GM12878 (cell line): ENCODE measurements at regions not wholly inside any gene's neighbourhood (a gene's known extent, or its start where the extent isn't known, plus 50 kb on each side); places are given as distances from the start of the nearest gene placed in this dataset.

Experiments
- ATAC-seq: fragments of 200-7000 bp; cut with Tn5 transposase; 3 replicates; pipeline ENCODE4 v1.9.1; 2020; ENCODE audit warnings: mild to moderate bottlenecking, moderate library complexity
- BruUV-seq: library from RNA; stranded (reverse); fragments of 400-500 nt; replicated peaks from 2 replicates; lab custom pipeline; 2021; lab: Mats Ljungman, UMichigan
- CTCF ChIA-PET: fragments of 300-600 bp; sonication (Branson Sonifier 250); formaldehyde crosslinking; extraction: SDS; loops from one replicate; lab custom pipeline; 2021; ENCODE audit warnings: inconsistent platforms; lab: Yijun Ruan, JAX
- POLR2A ChIA-PET: fragments of 350-600 bp; formaldehyde crosslinking; extraction: SDS; loops from one replicate; lab custom pipeline; 2021; ENCODE audit warnings: inconsistent platforms; lab: Charles Lee
- RAD21 ChIA-PET: fragments of 300-600 bp; sonication (Branson Sonifier 250); formaldehyde crosslinking; loops from one replicate; lab custom pipeline; 2023; ENCODE audit warnings: antibody characterized with exemption; ENCODE audit not compliant: unreplicated experiment; lab: Charles Lee
- SMC1A ChIA-PET: fragments of 300-600 bp; sonication (Branson Sonifier 250); formaldehyde crosslinking; loops from one replicate; lab custom pipeline; 2023; ENCODE audit not compliant: unreplicated experiment, uncharacterized antibody; lab: Charles Lee
- DNase-seq: peaks from one replicate; pipeline ENCODE4 v3.0.0-alpha.2; 2011; ENCODE audit warnings: low read depth, low spot score
- FAIRE-seq: peaks from 3 replicates; lab custom pipeline; 2011; peaks lifted over from hg19 to GRCh38; lab: Jason Lieb, UNC
- H2AFZ ChIP-seq: 2 replicates; pipeline ENCODE4 v1.6.0; 2011; ENCODE audit warnings: low read depth, low read length, control low read depth; ENCODE audit not compliant: control insufficient read depth
- H3K27ac ChIP-seq: 2 replicates; pipeline ENCODE4 v1.5.1; 2011; ENCODE audit warnings: control low read depth; ENCODE audit not compliant: control insufficient read depth, insufficient read depth
- H3K27me3 ChIP-seq, 2 experiments: replicated peaks in 1 of 2; 2 replicates each; pipeline versions ENCODE4 v1.6.0 to v1.6.1; 2011; ENCODE audit warnings: low read length in 1 of 2; ENCODE audit not compliant: control insufficient read depth in 2 of 2, insufficient read depth in 2 of 2
- H3K36me3 ChIP-seq, 2 experiments: 2 replicates each; pipeline ENCODE4 v1.5.1; 2011; ENCODE audit warnings: low read length in 1 of 2; ENCODE audit not compliant: control insufficient read depth in 2 of 2, insufficient read depth in 2 of 2
- H3K4me1 ChIP-seq: 2 replicates; pipeline ENCODE4 v1.6.1; 2011; ENCODE audit warnings: mild to moderate bottlenecking, low read length, moderate library complexity, mixed read lengths; ENCODE audit not compliant: control insufficient read depth, insufficient read depth
- H3K4me2 ChIP-seq: 2 replicates; pipeline ENCODE4 v1.6.0; 2011; ENCODE audit warnings: control low read depth; ENCODE audit not compliant: control insufficient read depth, insufficient read depth
- H3K4me3 ChIP-seq: fragments of 200-600 bp; sonication (generic); 2 replicates; pipeline ENCODE4 v1.5.1; 2016
- H3K79me2 ChIP-seq: 2 replicates; pipeline ENCODE4 v1.6.0; 2011; ENCODE audit warnings: low read length; ENCODE audit not compliant: control insufficient read depth, insufficient read depth
- H3K9ac ChIP-seq: 2 replicates; pipeline ENCODE4 v1.8.0; 2011; ENCODE audit warnings: low read length, control low read depth, mixed read lengths; ENCODE audit not compliant: control insufficient read depth, insufficient read depth
- H3K9me3 ChIP-seq: replicated peaks from 3 replicates; pipeline ENCODE4 v1.5.1; 2011; ENCODE audit warnings: mild to moderate bottlenecking, low read length; ENCODE audit not compliant: control insufficient read depth, insufficient read depth
- H4K20me1 ChIP-seq: 2 replicates; pipeline ENCODE4 v1.6.0; 2011; ENCODE audit not compliant: control insufficient read depth, insufficient read depth
- CHD2 ChIP-seq: IDR thresholded peaks from 2 replicates; pipeline ENCODE4 v1.6.1; 2011; ENCODE audit warnings: low read depth, low read length, improper control_type of control experiment, borderline replicate concordance
- CHD4 ChIP-seq: fragments of 200-600 bp; sonication (generic); IDR thresholded peaks from 2 replicates; pipeline ENCODE4 v1.6.1; 2016; ENCODE audit warnings: mild to moderate bottlenecking
- MTA3 ChIP-seq: IDR thresholded peaks from 2 replicates; pipeline ENCODE4 v1.6.1; 2012; ENCODE audit warnings: low read length, inconsistent platforms, borderline replicate concordance
- RFX5 ChIP-seq: IDR thresholded peaks from 2 replicates; pipeline ENCODE4 v1.6.1; 2011; ENCODE audit warnings: low read depth, low read length, improper control_type of control experiment
- RUNX3 ChIP-seq: IDR thresholded peaks from 2 replicates; pipeline ENCODE4 v1.6.1; 2012; ENCODE audit warnings: low read length, inconsistent platforms
- SPI1 ChIP-seq: IDR thresholded peaks from 2 replicates; pipeline ENCODE4 v1.6.1; 2011; ENCODE audit warnings: low read depth, mild to moderate bottlenecking, low read length, moderate library complexity, borderline replicate concordance; ENCODE audit not compliant: insufficient read depth
- SREBF2 ChIP-seq: IDR thresholded peaks from 2 replicates; pipeline ENCODE4 v1.6.1; 2012; ENCODE audit warnings: mild to moderate bottlenecking, low read length
- TARDBP ChIP-seq: IDR thresholded peaks from 2 replicates; pipeline ENCODE4 v1.6.1; 2016; ENCODE audit warnings: borderline replicate concordance
- WGBS: methylation state at CpG from one replicate; pipeline ENCODE4 v1.1.6; 2016; ENCODE audit warnings: low lambda C conversion rate; ENCODE audit not compliant: insufficient replicate concordance, insufficient coverage; ENCODE audit errors: missing lambda C conversion rate; 5-methylcytosine and 5-hydroxymethylcytosine counted together
- in situ Hi-C: fragments of 300-500 bp; cut with MboI; formaldehyde crosslinking; loops from 9 replicates; pipeline ENCODE4 v1.14.3; 2018; ENCODE audit warnings: mixed read lengths
- intact Hi-C: fragments of 100-400 bp; cut with micrococcal nuclease; formaldehyde crosslinking; loops from one replicate; pipeline ENCODE4 v1.14.2; 2022; ENCODE audit not compliant: unreplicated experiment
- TF ChIP-seq, protein P1 (sequence below): fragments of 450-650 bp; IDR thresholded peaks from 2 replicates; pipeline ENCODE4 v1.6.1; 2017; ENCODE audit warnings: mild to moderate bottlenecking, moderate library complexity

DNA sequence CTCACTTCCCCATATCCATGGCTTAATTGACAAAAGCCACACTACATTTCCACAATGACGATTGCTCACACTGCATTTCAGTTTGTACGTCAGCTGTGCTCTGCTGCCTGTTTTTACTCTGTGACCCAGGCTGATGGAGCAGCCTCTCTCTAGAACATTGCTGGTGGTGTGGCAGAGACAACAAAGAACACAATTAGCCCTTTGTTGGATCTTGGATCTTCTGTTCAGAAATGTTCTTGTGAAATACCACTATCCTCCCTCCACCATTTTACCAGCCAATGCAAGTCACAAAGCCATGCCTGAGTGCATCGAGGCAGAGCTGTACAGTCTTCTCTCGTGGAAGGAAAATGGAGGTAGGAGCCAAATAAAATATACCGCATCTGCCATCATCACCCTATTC is 56.9 kb upstream of the TBC1D5 start:
- Histone ChIP-seq H3K27me3 (no peaks in the 10 kb centered on the region), H2AFZ (no peak overlapping the region)
- POLR2A ChIA-PET = no interaction called here
- no peak for TF ChIP-seq MTA3
- TF ChIP-seq CHD4 = no peak
- TF ChIP-seq, protein P1, sequence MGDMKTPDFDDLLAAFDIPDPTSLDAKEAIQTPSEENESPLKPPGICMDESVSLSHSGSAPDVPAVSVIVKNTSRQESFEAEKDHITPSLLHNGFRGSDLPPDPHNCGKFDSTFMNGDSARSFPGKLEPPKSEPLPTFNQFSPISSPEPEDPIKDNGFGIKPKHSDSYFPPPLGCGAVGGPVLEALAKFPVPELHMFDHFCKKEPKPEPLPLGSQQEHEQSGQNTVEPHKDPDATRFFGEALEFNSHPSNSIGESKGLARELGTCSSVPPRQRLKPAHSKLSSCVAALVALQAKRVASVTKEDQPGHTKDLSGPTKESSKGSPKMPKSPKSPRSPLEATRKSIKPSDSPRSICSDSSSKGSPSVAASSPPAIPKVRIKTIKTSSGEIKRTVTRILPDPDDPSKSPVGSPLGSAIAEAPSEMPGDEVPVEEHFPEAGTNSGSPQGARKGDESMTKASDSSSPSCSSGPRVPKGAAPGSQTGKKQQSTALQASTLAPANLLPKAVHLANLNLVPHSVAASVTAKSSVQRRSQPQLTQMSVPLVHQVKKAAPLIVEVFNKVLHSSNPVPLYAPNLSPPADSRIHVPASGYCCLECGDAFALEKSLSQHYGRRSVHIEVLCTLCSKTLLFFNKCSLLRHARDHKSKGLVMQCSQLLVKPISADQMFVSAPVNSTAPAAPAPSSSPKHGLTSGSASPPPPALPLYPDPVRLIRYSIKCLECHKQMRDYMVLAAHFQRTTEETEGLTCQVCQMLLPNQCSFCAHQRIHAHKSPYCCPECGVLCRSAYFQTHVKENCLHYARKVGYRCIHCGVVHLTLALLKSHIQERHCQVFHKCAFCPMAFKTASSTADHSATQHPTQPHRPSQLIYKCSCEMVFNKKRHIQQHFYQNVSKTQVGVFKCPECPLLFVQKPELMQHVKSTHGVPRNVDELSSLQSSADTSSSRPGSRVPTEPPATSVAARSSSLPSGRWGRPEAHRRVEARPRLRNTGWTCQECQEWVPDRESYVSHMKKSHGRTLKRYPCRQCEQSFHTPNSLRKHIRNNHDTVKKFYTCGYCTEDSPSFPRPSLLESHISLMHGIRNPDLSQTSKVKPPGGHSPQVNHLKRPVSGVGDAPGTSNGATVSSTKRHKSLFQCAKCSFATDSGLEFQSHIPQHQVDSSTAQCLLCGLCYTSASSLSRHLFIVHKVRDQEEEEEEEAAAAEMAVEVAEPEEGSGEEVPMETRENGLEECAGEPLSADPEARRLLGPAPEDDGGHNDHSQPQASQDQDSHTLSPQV = no peak
- TF ChIP-seq RUNX3 = no peak
- no peak for TF ChIP-seq RFX5
- TF ChIP-seq SREBF2 = no peak
- TF ChIP-seq CHD2 = no peak
- no peak for TF ChIP-seq TARDBP
- TF ChIP-seq SPI1 = no peak
- TF ChIP-seq, all 136 proteins: peak for 0
- no peak for ATAC-seq
- ChIA-PET CTCF (interaction anchor here (0.7 to 1.5 kb wide), 3 partner anchors 9 to 244 kb away, joined by 3 to 4 read pairs (median 4); no protein-coding TSS in a partner anchor), SMC1A (interaction anchor here (2.0 to 2.1 kb wide), 3 partner anchors 11 to 154 kb away, joined by 6 to 13 read pairs (median 6); no protein-coding TSS in a partner anchor), RAD21 (interaction anchor here (2.2 kb wide), 1 partner anchor 51 kb away, joined by 6 read pairs; no protein-coding TSS in a partner anchor)
- no peak for FAIRE-seq
- Histone ChIP-seq H3K4me2 (no peak overlapping the region), H3K9ac (no peak overlapping the region), H3K27ac (no peak overlapping the region), H3K9me3 (no peaks in the 10 kb centered on the region), H3K36me3 (no peaks in the 10 kb centered on the region), H4K20me1 (no peaks in the 10 kb centered on the region), H3K79me2 (no peaks in the 10 kb centered on the region), H3K4me3 (no peak overlapping the region), H3K4me1 (no peaks in the 10 kb centered on the region)
- intact Hi-C loops = no loop called here
- WGBS = 57% methylated on average over 5 of the region's 5 CpGs
- no TSS peak for BruUV-seq
- no peak for DNase-seq
- in situ Hi-C loops = no loop called here
